HG03060 (cell line): ENCODE measurements at regions not wholly inside any gene's neighbourhood (a gene's known extent, or its start where the extent isn't known, plus 50 kb on each side); places are given as distances from the start of the nearest gene placed in this dataset.
"Not testable (repeated sequence)": the region's sequence is repeated elsewhere in the genome, so short reads cannot be mapped to it uniquely, and the experiment has no call there.

ENCODE experiments used
- ATAC-seq: cut with Tn5 transposase; IDR thresholded peaks from one replicate; pipeline ENCODE4 v1.9.1; 2021; ENCODE audit warnings: low read depth, moderate number of reproducible peaks; ENCODE audit not compliant: unreplicated experiment

DNA sequence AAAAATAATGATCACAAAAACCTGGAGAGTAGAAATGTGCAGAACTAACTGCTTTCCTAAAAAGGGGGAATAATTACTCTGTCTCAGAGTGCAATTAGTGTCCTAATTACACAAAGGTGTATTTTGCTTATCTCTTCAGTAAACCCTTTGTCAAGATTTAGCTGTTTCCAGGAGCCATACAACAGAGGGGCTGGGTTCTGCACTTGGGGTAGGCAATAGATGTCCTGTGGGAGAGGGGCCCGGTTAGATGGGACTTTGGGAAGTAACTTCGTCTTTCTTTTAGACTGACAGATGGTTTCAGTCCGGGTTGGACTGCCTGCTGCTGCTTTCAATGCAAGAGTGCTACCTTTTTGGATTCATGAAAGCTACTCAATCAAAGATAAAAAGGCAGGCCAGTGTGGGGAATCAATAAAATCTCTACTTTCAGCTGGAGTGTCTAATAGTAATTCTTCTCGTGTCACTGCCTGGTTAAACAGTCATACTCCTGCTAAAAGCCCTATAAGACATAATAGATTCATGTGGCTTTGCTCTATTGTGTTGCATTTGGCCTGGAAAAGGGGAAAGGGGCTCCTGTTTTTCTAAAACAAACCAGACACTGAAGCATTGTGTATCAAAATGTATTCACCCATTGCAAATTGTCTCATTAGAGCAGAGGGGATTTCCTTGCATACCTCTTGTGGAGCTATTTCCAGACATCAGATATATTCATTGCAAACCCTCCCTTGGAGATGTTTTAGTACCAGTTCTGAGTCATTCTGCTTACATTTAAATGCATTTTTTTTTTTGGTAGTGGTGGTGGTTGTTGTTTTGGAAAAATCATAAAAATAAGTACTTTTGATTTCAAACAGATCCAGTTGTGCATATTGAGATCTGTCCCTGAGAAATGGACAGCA, 83.3 kb upstream of the PCDH8 start:
- ATAC-seq = no peak

GRCh38 chr13:52931131-52931530, 82.7 kb upstream of the PCDH8 start:
- no peak for ATAC-seq

DNA sequence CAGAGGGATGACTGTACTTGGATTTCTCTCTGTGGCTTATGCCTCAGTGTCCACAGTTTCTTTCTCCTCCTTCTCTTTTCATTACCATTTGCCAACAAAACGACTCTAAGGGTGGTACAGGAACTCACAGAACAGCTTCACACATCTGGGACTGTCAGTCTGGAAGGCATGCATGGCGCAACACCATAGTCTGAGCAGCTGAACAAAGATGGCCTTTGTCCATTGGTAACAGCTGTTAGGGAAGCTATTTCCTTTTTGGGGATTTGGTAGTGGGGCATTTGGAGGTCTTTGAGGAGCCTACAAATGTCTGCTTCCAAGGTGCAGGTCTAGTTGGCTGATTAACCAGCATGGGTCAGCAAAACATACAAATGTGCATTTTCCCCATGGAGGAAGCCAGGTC, 81.4 kb upstream of the PCDH8 start:
- no peak for ATAC-seq

DNA sequence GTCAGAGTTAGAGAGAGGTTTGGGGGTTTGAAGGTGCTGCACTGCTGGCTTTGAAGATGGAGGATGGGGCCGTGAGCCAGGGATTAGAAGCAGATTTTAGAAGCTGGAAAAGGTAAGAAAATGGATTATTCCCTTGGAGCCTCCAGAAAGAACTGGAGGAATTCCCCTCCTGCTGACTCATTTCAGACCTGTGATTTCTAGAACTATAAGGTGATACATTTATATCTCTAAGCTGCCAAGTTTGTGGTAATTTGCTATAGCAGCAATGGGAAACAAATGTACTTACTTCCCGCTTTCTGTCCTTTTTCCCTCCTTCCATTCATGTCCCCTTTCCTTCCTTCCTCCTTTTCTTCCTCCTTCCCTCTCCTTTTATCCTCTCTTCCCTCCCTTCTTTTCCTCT, 78.5 kb upstream of the PCDH8 start:
- no peak for ATAC-seq

DNA sequence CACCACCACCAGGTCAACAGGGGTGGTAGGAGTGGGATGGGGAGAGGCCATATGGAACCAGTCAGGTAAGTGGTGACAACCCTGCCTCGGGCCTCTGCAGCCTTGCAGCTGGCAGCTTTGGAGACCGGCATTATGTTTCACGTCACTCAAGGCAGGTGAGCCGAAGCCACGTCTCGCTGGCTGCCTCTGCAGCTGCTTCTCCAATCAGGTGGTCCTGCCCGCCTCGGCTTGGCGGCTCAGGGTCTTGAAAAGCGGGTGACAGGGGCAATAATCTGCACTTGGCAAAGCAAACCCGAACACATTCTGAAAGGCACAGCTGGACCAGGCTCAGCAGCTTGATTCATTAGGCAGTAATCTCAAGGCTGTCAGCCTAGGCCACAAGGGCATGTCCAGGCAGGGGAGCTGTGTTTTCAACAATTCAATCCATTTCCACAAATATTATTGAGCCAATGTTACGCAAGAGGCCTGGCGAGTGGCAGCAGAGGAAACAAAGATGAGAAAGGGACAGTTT, 77.4 kb upstream of the PCDH8 start:
- ATAC-seq = no peak

- no peak for ATAC-seq
These were observed 76.8 kb upstream of the PCDH8 start for GRCh38 chr13:52925251-52925650.

- no peak for ATAC-seq
These were observed 76.1 kb upstream of the PCDH8 start for GRCh38 chr13:52924289-52925148.

DNA sequence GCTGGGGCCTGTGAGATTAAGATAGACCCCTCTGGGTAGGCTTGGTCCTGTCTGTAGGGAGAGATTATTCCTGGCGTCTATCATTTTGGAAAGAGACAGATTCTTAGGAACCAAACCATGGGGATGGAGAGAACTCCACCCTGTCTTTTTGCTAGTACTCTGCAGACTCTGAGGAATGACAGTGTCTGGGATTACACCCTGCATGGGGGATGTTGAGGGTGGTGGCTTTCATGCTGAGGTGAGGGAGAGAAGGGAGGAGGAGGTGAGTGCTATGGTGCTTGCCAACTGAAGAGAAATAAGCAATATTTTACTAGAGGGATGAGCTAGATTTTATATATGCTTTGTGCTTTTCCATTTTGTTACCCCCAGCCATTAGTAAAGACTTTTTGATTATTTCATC, 74.5 kb upstream of the PCDH8 start:
- no peak for ATAC-seq

DNA sequence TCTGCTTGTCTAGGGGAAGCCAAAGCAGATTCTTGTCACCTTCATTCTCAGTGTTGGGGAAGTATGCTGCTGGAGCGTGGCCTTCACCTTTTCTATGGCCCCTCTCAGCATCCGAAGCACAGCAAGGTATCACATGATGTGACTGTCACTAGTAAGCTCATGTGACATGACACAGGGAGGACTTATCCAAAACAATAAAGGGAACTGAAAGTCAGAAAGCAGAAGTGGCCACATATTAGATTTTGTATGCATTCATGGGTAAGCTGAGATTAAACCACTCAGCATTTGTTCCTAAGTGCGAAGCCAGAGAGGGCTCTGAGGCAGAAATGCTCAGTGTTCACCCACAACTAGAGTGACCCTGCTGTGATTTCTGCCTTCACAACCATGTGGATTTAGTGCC, 72.8 kb upstream of the PCDH8 start:
- ATAC-seq = peak; percentile 100

DNA sequence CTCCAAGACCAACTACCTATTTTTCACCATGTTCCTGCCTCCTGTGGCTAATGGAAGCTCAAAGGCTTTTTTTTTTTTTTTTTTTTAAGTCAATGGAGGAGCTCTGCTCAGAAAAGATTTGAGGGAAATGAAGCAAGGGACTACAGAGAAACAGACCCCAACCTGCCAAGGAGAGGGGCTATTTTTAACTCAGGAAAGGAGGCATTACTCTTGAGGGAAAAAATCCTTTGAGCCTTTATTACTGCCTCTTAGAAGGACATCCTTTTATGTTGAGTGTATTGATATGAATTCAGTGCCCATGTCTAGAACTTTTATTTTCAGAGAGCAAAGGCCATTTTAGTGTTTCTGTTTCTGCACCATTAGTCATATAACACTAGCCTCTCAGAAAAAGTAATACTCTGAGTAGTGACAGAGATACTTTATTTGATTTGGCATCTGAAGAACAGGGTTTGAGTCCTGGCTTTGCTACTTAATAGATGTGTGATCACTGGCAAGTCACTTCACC, 68.1 kb upstream of the PCDH8 start:
- no peak for ATAC-seq

- no peak for ATAC-seq
These were observed 62.9 kb upstream of the PCDH8 start for GRCh38 chr13:52911340-52911739.

GRCh38 chr13:52910318-52910717, 61.9 kb upstream of the PCDH8 start:
- not testable (repeated sequence) for ATAC-seq

- ATAC-seq = no peak
These were observed 57.9 kb upstream of the PCDH8 start for GRCh38 chr13:52906122-52906903.

- no peak for ATAC-seq
These were observed 57.3 kb upstream of the PCDH8 start for GRCh38 chr13:52905701-52906100.

- peak; percentile 98 for ATAC-seq
These were observed 54.9 kb upstream of the PCDH8 start for GRCh38 chr13:52903320-52903719.

- ATAC-seq = no peak
These were observed 50.8 kb upstream of the PCDH8 start for GRCh38 chr13:52899206-52899605.
